ENCODE measurements at regions not wholly inside any gene's neighbourhood (a gene's known extent, or its start where the extent isn't known, plus 50 kb on each side); places are given as distances from the start of the nearest gene placed in this dataset.
"Not testable (repeated sequence)": the region's sequence is repeated elsewhere in the genome, so short reads cannot be mapped to it uniquely, and the experiment has no call there.

DNA sequence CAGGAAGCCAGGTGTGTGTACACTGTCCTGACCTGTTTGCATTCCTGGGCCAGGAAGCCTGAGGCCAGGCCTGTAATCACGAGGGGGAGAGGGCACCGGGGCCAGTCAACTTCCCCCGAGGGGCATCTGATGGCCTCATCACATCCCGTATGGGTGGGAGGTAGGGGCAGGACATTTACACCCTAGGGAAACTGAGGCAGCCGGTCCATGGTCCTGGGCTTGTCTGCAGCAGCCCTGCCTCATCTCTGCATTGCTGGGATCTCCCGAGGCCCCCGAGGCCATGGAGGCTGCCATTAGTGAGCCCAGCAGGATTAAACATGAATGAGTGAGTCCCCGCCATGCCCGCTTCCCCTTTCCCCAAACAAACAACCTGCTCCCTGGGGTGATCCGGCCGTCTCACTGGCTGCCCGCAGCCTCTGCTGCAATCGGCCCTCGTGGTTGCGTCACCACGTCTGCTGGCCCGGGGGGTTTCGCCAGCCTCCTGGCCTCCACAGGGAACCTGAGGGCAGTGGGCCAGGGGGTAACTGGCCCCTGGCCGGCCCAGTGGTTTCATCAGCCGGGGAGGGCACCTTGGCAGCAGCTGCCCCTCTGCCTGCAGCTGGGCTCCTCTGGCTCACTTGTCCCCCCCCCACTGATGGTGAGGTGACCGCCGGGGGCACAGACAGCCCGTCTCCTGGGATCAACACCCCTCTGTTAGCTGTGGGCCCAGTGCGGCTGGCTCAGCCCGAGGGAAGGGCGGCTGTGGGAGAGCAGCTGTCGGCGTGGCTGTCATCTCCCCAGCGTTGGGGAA, 88.3 kb upstream of the GSE1 start:
- DNase-seq: no peak

GRCh38 chr16:85525420-85526184, 87.5 kb upstream of the GSE1 start:
- no peak for DNase-seq

DNA sequence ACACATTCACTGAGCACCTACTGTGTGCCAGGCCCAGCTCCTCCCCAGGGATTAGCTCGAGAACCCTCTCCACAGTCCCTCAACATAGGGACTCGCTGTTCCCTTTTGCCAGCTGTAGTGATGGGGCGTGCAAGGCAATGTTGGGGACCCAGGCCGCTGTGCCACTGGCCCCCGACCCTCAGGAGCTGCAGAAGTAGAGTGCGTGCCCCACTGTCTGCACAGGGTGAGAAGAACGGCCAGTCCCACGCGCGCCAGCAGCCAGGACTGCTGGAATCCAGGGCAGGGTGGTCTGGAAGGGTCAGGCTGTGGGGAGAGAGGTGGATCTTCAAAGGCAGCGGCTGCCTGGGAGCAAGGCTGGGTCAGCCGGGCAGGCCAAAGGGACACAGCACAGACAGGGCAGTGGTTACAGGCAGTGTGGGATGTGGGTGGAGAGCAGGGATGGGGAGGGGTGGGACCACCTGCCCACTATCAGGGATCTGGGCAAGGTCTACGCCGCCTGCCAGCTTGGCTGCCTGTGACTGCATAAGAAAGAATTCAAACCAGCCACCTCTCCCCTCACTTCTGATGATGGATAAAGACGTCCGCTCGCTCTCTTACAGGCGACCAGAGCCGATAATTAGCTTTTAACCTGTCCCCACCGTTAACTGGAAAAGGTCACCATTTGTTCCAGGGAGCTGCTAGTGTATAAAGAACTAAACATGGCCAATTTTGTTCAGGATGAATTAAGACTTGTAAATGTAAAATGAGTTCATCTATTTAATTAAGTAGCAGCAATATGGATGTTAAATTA, 86.7 kb upstream of the GSE1 start:
- no peak for DNase-seq

DNA sequence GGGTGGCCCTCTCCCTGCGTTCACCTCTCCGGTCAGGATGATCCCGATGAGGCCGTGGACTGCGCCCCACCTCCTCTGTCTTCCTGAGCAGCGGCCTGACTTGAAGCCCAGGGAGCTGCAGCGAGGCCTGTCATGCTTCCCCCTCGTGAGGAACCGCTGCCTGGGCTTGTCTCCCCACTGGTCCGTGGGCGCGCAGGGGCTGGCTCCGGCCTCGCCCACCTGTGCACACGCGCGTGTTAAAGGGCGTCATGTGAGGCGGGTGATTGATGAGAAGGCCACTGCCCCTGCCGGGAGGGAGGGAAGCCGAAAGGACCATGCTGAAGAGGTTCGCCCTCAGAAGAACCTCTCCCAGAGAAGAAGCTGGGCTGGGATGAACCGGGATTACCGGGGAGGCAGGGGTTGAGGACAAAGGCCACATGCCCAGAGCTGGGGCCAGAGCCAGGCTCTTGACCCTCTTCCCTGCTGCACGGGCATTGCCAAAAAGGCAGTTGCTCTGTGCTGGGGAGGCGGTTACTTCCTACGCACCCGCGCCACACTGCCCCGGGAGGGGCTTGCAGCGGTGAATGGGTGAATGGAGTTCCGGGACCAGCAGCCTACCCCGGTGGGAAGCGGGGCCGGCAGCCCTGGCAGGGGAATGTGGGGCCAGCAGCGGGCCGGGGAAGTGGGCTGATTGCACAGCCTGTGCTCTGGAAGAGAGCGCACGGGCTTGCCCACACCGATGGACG, 85.9 kb upstream of the GSE1 start:
- DNase-seq: no peak

DNA sequence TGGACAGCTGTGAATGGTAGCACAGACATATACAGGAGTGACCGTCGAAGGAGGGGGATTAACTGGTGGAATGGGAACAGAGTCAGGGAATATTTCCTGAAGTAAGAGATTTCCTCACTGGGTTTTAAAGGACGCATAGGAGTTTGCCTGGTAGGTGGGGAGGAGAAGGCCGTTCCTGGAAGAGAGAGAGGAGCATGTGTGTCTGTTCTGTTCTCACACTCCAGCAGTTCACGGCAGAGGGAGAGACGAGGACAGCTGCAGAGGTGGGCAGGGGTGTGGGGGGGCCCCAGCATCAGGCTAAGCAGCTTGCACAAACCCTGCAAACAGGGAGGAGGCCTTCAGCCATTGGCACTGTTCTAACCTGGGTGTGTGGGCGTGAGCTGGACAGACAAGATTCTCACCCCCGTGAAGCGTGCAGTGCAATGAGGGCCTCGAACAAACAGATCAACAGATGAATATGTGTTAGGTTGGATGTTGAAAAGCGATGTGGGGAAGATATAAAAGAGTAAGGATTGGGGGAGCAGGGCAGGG, 85.3 kb upstream of the GSE1 start:
- no peak for DNase-seq

- DNase-seq: no peak
Observed at GRCh38 chr16:85528528-85529387, 84.4 kb upstream of the GSE1 start.

GRCh38 chr16:85529489-85530369, 83.4 kb upstream of the GSE1 start:
- DNase-seq: no peak

DNA sequence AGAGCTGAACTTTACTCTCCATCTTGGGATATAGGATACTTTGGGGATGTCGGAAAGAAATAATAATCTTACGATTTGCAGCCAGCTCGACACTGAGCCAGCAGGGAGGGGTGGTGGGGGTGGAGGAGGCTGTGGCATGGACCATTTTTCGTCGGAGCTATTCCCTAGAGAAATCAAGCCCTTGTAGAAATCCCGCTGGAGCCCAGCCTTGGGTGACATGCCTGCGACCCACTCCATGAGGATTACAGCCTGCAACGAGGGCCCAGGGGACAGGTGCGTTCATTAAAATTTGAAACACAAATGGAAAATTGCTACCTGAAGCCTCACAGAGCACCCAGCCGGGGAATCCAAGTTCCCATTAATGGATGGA, 82.8 kb upstream of the GSE1 start:
- no peak for DNase-seq

GRCh38 chr16:85531516-85531915, 81.6 kb upstream of the GSE1 start:
- no peak for DNase-seq

DNA sequence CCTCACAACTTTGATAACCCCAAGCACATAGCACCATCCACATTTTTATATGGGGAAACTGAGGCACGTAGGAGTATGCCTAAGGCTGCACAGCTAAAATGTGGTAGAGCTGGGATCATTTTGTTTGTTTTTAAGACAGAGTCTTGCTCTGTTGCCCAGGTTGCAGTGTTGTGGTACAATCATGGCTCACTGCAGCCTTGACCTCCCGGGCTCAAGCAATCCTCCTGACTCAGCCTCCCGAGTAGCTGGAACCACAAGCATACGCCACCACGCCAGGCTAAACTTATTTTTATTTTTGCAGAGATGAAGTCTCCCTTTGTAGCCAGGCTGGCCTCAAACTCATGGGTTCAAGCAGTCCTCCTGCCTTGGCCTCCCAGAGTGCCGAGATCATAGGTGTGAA, 81.0 kb upstream of the GSE1 start:
- no peak for DNase-seq

DNA sequence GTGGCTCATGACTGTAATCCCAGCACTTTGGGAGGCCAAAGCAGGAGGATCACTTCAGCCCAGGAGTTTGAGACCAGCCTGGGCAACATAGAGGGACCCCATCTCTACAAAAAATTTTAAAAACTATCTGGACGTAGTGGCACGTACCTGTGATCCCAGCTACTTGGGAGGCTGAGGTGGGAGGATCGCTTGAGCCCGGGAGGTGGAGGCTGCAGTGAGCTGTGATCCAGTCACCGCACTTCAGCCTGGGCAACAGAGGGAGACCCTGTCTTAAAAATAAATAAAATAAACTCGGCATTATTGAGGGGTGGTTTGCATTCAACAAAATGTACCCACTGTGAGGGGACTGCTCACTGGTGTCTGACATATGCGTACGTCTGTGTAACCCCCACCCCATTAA, 79.5 kb upstream of the GSE1 start:
- DNase-seq: not testable (repeated sequence)

GRCh38 chr16:85534536-85535351, 78.4 kb upstream of the GSE1 start:
- DNase-seq: no peak

- DNase-seq: no peak
Observed at GRCh38 chr16:85535352-85536072, 77.6 kb upstream of the GSE1 start.

DNA sequence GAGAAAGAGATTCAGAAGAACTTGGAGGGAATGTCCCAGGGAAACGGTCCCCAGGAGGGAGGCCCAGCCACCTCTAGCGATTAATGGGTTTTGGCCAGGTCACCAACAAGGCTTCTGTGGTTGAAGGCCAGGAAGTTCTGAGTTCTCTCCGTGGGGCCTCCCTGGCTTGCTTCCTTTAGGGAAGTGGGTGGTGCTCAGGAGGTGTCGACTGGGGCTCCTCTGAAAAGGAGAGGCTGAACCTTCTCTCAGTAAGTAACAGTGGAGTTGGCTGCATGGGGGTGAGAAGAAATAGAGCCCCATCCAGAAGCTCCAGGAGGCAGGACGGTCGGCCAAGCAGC, 77.1 kb upstream of the GSE1 start:
- no peak for DNase-seq

- DNase-seq: no peak
Observed at GRCh38 chr16:85536411-85537330, 76.5 kb upstream of the GSE1 start.

DNA sequence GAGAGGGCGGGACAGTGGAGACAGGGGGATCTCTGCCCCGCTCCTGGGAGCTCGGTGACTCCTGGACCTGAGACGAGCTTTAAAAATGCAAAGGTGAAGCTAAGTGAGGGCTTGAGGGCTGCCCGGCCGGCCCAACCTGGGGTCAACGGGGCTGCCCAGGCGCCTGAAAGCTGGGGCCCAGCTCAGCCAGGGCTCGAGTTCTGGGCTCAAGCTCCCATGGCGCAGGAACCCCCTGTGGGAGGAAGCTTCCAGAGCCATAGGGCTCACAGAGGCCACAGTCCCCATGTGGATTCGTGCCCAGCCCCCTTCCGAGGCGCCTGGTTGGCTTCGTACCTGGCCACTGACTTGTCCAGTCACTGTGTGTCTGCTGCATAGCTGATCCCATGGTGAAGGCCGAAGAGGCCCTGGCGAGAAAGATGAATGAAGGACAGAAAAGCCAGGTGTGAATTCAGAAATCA, 75.8 kb upstream of the GSE1 start:
- DNase-seq: no peak

GRCh38 chr16:85537795-85538401, 75.2 kb upstream of the GSE1 start:
- DNase-seq: no peak

DNA sequence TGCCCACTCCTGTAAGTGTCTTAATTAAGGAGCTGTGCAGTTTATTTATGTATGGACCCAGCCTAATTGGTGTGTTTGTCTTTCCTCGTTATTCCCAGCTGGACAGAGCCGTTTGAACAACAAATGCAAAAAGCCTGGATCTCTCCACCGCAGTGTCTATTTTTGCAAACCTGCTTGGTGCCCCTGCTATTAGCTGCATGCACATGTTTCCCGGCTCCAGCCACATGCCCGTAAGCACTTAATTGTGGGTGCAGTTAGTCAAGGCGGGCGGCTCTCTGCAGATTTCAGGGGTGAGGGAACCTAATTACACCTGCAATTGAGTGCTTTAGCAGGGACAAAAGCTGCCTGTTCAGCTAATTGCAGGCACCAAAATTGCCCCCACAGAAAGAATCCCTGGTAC, 74.0 kb upstream of the GSE1 start:
- DNase-seq: no peak

All from DMS 273 treated with DMSO at 0.1 percent for 48 hours (cell line).